ENCODE measurements at regions not wholly inside any gene's neighbourhood (a gene's known extent, or its start where the extent isn't known, plus 50 kb on each side); places are given as distances from the start of the nearest gene placed in this dataset.

- DNase-seq, result no peak
Observed at GRCh38 chr7:121810831-121811672, 61.9 kb upstream of the PTPRZ1 start.

GRCh38 chr7:121807078-121807477, 65.9 kb upstream of the PTPRZ1 start:
- no peak for DNase-seq

GRCh38 chr7:121803039-121803438, 69.9 kb upstream of the PTPRZ1 start:
- no peak for DNase-seq

- DNase-seq, result no peak
Observed at GRCh38 chr7:121800916-121801675, 71.9 kb upstream of the PTPRZ1 start.

GRCh38 chr7:121798896-121799295, 74.1 kb upstream of the PTPRZ1 start:
- DNase-seq, result no peak

- no peak for DNase-seq
Observed at GRCh38 chr7:121798453-121798840, 74.5 kb upstream of the PTPRZ1 start.

DNA sequence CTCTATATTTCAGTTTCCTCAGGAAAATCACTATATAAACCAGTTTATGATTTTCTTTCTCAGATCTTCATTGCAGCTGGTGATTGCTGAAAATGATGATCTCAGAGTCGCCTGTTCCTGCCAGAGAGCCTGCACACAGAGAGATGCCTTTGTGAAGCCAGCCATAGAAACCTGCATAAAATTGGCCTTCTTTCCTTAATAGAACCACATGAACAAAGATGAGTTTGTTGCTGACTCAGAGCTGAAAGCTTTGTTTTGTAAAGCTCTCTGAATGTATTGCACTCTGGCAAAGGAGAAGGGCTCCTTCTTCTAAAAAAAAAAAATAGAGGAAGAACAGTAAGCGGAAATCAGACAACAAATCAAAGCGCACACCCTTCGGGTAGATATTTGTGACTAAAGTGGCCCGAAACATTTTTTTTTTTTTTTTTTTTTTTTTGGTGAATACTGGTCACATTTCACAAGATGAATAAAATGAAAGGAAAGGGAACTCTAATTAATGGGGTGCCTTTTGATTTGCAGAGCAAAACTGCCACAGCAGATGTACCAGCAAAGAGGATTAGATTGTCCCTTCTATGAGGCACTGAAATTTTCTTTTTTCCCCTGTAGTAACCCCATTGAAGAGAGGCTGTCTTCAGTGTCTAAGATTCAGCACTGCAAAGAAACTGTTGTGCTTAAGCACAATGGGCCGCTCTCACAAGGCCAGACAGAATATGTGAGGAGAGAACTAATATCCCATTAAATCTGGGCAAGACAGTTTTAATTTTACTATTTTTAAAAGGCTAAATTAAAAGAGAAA, 75.1 kb upstream of the PTPRZ1 start:
- DNase-seq, result no peak

DNA sequence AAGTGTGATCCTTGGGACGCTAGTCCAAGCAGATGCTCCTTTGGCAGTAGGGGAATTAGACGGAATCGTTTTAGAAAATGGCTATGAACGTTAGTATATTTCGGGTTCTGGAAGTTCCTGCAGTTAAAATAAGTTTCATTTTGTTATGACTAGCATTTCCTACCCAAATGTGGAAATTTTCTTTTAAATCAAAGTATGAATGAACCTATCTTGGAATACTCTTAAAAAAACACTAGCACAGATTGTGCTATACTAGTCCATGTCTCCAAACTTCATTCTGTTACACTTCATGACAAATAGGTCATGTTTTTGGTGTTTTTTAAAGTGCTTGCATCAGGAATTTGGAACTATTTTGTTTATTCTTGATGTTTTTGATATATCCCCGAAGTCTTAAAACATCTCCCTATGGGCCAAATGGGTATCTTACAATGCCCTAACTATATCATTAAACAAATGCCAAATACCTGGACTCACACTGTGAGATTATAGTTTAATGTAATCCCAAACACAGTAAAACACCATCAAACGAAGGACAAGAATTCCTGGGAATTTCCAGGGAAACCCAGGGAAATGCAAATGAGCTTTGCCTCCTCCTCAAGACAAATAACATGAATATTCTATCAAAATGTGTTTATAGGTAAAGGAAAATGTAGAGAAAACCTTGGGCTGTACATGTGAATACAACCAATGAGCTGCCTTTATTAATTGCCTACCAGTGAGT, 75.9 kb upstream of the PTPRZ1 start:
- no peak for DNase-seq

- DNase-seq, result no peak
Observed at GRCh38 chr7:121796381-121796780, 76.6 kb upstream of the PTPRZ1 start.

DNA sequence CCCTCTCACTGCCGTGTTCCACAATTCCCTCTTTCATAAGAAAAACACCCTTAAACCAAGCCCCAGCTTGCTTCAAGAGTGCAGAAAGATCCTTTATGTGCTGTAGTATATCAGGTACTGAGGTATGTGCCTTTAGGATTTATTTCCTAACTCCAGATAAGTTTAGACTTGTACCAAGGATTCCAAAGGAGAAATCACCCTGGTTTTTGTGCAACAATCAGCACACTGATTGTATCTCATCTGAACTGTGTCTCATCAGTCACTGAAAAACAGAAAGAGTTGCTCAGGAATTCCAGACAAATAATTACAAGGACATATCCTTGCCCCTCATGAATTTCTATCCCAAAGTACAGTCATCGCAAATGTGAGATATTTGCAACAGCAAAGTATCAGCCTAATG, 77.2 kb upstream of the PTPRZ1 start:
- no peak for DNase-seq

GRCh38 chr7:121793716-121794115, 79.2 kb upstream of the PTPRZ1 start:
- peak; percentile 76 for DNase-seq

DNA sequence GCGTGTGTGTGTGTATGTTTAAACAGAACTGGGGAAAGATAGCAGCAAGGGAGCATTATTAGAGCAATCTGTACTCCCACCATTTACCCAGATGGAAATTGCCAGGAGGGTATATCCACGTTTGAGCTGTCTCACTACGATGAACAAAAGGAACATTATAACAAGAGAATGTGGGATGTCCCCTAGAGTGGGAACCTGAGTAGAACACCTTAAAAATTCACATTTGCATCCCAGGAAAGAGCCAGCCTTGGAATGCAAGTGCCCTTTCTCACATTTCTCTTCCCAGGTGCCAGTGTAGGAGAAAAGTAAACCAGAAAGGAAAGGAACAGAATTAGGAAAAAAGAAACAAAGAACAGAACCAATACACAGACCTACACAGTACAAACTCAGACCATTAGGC, 95.3 kb upstream of the PTPRZ1 start:
- DNase-seq, result no peak

GRCh38 chr7:121774563-121774962, 98.4 kb upstream of the PTPRZ1 start:
- no peak for DNase-seq

- no peak for DNase-seq
Observed at GRCh38 chr7:121766676-121767075, 106.3 kb upstream of the PTPRZ1 start.

- DNase-seq, result no peak
Observed at GRCh38 chr7:121761399-121761798, 111.6 kb upstream of the PTPRZ1 start.

- peak; percentile 7 for DNase-seq
Observed at GRCh38 chr7:121755818-121756552, 117.0 kb upstream of the PTPRZ1 start.

- no peak for DNase-seq
Observed at GRCh38 chr7:121755286-121755685, 117.7 kb upstream of the PTPRZ1 start.

GRCh38 chr7:121753944-121754343, 119.0 kb upstream of the PTPRZ1 start:
- peak; percentile 76 for DNase-seq

DNA sequence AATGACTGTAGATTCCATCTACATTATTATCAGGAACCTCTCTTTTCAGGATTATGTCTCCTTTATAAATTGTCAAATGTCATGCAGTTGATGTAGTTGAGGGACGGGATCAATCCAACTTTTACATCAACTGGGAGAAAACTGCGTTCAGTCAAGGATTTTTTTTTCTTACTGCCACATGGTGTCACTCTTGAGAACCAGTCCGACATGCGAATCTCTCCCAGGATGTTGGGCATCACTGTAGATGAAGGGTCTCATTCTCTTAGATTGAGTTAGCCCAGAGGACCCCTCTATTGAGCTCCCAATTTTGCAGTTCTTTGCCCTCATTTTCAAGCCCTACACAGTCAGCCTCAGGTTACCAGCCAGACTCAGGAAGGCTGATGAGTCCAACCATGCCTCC, 120.3 kb upstream of the PTPRZ1 start:
- no peak for DNase-seq

DNA sequence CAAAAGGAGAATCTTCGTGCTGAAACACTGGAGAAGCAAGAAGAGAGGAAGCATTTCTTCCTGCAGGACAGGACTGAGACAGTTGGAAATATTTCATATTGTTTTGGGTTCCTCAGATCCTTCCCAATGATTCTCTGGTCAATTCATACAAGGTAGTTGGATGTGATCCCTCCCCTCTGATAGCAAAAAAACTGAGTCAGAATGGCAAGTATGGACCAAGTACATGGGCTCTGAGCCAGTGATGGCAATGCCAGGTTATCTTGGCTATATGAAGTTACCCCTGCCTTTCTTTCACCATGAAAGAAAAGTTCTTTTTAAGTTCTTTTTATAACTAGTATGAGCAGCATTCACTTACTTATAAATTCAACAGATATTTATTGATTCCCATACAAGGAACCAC, 124.4 kb upstream of the PTPRZ1 start:
- DNase-seq, result no peak

- no peak for DNase-seq
Observed at GRCh38 chr7:121745856-121746255, 127.1 kb upstream of the PTPRZ1 start.

- no peak for DNase-seq
Observed at GRCh38 chr7:121744877-121745276, 128.1 kb upstream of the PTPRZ1 start.
